ENCODE measurements at regions not wholly inside any gene's neighbourhood (a gene's known extent, or its start where the extent isn't known, plus 50 kb on each side); places are given as distances from the start of the nearest gene placed in this dataset.
"Not testable (repeated sequence)": the region's sequence is repeated elsewhere in the genome, so short reads cannot be mapped to it uniquely, and the experiment has no call there.

DNA sequence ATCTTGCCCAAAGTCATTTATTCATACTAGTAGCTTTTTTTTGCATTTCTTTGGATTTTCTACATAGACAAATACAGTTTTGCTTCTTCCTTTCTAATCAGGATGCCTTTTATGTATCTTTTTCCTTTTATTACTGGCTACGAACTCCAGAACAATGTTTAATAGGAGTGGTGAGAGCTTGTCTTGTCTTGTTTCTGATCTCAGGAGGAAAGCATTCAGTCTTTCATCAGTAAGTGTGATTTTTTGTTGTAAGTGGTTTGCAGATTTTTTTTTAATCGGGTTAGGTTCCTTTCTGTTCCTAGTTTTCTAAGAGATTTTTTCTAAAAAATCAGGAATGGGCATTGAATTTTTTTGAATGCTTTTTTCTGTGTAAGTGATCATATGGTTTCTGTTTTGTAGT lies 86.8 kb downstream of the PROP1 start:
- not testable (repeated sequence) for TF ChIP-seq CTCF (conservative IDR thresholded peaks at IDR 0.05 in 1 of 2, IDR thresholded peaks at IDR 0.05 in 1 of 2; ENCODE audit: extremely low read depth in 1 of 2, insufficient read depth in 1 of 2, low read depth in 1 of 2, low read length in 2 of 2); EZH2 (IDR thresholded peaks at IDR 0.05; ENCODE audit: borderline replicate concordance, low read length)
